ENCODE measurements at regions not wholly inside any gene's neighbourhood (a gene's known extent, or its start where the extent isn't known, plus 50 kb on each side); places are given as distances from the start of the nearest gene placed in this dataset.

GRCh38 chr21:19122356-19122755 lies 718.8 kb upstream of the TMPRSS15 start:
- no peak for TF ChIP-seq CTCF (IDR thresholded peaks at IDR 0.05; ENCODE audit: extremely low read depth in 1 of 2, insufficient read depth in 1 of 2, low read depth in 1 of 2, low read length in 2 of 2)
- no peak for TF ChIP-seq POLR2AphosphoS5 (IDR thresholded peaks at IDR 0.05; ENCODE audit: insufficient read depth, low read depth, low read length)

Data from endothelial cell of umbilical vein (primary cell).